Nucleus accumbens (tissue), 56 donors: ENCODE measurements at regions not wholly inside any gene's neighbourhood (a gene's known extent, or its start where the extent isn't known, plus 50 kb on each side); places are given as distances from the start of the nearest gene placed in this dataset.
"Not testable (repeated sequence)": the region's sequence is repeated elsewhere in the genome, so short reads cannot be mapped to it uniquely, and the experiment has no call there.

ENCODE experiments used
- DNase-seq, 56 donors: peaks; one replicate each; lab custom pipeline; 2025; lab: John Stamatoyannopoulos, UW

- not testable (repeated sequence) for DNase-seq
Measured at GRCh38 chr2:167328808-167329207, 440.5 kb downstream of the XIRP2 start.

GRCh38 chr2:167322795-167323194, 434.5 kb downstream of the XIRP2 start:
- no peak for DNase-seq

GRCh38 chr2:167318581-167318980, 430.3 kb downstream of the XIRP2 start:
- no peak for DNase-seq

GRCh38 chr2:167310442-167310841, 422.2 kb downstream of the XIRP2 start:
- DNase-seq = no peak
